Activated T-helper 1 cell treated with Interleukin-2 at 50 U/mL for 16 hours (primary cell): ENCODE measurements at regions not wholly inside any gene's neighbourhood (a gene's known extent, or its start where the extent isn't known, plus 50 kb on each side); places are given as distances from the start of the nearest gene placed in this dataset.
"Not testable (repeated sequence)": the region's sequence is repeated elsewhere in the genome, so short reads cannot be mapped to it uniquely, and the experiment has no call there.

Experiments
- DNase-seq: peaks from one replicate; pipeline ENCODE4 v3.0.0-alpha.2; 2020; ENCODE audit warnings: low read depth

DNA sequence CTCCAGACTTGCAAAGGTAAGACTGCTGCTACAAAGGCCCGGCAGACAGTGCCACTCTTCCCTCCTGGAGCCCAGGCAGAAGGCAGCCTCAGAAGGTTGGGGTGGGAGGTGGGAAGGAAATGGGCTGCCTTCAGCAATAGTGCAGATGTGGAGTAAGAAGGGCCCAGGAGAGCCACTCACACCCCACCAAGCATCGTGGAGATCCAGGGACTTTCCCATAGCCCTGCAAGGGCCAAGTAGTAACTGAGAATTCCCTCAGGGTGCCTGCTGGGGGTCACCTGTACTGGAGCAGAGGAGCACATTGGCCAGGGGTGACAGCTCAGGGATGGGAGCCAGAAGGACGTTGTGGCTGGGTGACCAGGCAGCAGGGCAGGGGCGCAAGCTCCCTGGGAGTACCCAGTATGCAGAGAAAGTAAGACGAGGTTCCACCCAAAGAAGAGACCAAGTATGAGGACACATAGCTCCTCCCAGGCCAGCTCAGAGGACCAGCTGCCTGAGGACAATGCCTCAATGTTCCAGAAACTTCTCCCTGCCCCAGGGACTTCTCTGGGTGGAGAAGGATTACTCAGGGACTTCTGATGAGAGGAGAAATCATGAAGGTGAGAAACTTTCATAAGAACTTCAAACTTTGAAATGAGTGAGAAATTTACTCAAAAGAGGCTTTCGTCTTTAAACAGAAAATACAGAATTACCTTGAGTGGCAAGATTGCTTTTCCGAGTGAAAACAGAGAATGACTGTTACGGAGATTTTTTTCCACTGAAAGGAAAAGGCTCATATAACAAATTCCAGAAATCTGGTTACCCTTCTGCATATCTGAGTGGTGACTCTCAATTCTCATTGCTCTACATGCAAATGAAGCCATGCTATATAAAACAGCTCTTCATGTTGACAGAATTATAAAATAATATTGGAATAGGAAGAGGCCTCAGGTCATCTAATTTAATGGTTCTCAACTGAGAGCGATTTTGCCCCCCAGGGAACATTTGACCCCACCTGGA is 87.9 kb upstream of the TRIO start:
- DNase-seq: no peak

DNA sequence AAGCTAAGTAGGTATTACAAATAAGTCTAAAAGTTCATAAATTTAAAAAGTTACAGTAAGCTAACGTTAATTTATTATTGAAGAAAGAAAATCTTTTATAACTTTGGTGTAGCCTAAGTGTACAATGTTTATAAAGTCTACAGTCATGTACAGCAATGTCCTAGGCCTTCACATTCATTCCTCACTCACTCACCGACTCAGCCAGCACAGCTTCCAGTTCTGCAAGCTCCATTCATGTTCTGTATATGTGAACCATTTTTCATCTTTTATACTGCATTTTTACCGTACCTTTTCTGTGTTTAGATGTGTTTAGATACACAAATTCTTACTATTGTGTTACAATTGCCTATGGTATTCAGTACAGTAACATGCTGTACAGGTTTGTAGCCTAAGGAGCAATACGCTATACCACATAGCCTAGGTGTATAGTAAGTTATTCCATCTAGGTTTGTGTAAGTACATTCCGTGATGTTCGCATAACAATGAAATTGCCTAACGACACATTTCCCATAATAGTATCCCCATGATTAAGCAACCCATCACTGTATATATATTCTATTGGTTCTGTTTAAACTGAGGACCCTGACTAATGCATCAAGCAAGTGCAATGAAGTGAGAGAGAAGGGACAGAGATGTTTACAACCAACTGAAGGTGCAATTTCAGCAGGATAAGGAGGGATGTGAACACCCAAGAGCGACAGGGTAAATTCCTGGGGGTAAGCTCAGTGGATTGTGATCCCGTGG is 88.9 kb upstream of the TRIO start:
- no peak for DNase-seq

DNA sequence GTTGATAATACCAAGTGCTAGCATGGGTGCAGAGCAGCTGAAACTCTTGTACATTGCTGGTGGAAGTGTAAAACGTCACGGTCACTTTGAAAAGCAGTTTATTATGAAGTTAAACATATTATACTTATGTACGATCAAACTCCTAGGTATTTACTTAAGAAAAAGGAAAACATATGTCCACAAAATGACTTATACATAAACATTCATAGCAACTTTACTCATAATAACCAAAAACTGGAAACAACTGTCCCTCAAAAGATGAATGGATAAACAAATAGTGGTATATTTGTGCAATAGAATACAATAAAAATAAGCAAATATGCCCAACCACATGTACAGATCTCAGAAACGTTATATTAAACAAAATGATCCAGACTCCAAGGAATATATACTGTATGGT is 92.3 kb upstream of the TRIO start:
- DNase-seq: no peak

- DNase-seq: no peak
Observed at GRCh38 chr5:14048434-14048833, 94.7 kb upstream of the TRIO start.

DNA sequence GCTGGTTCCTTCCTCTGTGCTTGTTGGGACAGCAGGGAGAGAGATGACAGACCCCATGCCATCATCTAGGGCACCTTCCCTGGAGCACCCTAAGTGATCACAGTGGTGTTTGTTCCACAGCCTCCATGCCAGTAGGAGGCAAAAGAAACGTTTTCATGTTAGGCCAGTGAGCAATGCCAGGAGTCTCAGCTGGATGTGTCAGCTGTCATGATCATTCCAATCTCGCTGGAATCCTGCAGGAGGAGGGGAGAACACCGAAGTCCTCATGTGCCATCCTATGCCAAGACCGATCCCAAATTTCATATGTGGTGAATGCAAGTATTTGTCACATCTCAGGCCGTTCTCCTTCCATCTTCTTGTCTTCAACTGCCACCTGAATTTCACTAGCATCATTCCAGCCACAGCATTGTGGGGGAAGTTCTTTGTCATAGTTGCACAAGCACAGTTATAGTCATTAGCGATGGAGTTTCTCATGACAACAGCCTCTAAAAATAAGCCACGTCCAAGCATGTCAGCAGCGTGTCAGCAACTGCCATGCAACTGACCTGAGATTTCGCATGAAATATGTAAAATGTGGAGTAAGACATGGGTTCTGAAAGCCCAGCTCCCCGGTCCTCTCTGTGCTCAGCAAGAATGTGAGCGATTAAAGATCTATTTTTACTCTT is 97.2 kb upstream of the DNAH5 start:
- no peak for DNase-seq

DNA sequence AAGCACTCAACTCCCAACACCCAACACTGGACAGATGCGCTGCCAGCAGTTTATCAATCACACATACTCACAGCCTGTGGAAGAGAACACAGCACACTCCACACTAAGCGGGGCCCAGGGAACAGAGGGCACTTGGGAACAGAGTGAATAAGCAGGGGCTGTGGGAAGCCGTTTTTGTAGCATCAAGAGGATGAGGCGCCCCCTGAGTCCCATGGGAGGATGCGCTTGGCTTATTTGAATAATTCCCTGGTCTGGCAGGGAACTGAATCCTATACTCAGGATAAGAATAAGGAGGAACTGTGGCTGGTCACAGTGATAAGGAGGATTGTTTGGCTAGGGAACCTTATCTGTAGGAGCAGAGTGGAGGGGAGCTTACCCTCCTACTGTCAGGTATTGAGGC is 96.1 kb upstream of the DNAH5 start:
- DNase-seq: no peak

DNA sequence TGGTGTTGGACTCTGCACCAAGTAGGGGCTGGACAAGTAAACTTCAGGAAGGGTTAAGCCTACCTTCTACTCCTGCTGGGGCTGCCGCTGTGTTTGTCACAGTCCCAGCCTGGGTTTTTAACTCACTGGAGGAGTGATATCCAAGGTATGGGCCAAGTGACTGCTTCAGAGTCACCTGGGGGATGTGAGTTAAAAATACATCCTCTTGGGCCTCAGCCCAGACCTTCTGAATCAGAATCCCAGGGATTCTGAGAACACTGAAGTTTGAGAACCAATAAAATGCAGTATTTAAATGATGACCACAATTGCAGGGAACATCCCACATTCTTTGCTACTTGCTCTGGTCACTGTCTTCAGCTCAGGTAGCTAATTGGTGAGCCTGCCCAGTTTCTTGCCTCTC is 95.1 kb upstream of the DNAH5 start:
- DNase-seq: no peak

DNA sequence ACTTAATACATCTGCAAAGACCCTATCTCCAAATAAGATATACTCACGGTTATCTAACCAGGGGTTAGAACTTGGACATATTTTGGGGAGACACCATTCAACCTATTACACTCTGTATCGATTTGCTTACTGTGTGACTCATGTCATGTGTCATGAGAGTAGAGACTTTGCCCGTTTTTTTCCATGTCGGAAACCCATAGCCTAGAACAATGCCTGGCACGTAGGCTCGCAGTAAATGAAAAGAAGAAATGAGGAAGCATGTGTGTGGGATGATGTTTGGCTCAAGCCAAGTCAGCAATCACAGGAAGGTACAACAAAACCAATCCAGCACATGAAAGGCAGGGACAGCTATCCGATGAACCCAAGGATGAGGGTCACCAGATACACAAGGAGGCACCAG is 94.6 kb upstream of the DNAH5 start:
- DNase-seq: no peak

DNA sequence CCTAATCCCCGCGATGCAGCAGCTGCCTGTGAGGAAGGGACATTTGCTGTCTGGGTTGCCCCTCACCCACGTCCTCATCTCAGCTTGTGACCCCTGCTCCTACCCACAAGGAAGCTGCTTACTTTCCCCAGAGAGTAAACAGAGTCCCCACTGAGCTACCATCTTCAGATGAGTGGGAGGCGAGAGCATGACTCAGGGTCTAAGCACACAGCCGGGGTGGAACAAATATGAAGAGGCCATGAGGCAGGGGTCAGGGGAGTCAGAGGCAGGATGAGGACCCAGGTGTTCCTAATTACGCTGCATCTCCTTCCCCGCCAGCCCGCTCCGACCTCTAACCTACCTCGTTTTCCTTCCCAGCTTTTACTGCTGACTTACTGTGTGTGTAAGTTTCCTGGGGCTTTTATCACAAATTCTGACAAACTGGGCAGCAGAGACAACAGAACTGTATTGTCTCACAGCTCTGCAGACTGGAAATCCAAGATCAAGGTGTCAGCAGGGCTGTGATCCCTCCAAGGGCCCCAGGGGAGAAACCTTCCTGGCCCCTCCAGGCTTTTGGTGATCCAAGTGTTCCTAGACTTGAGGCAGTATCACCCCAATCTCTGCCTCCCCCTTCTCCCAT is 94.0 kb upstream of the DNAH5 start:
- DNase-seq: no peak

DNA sequence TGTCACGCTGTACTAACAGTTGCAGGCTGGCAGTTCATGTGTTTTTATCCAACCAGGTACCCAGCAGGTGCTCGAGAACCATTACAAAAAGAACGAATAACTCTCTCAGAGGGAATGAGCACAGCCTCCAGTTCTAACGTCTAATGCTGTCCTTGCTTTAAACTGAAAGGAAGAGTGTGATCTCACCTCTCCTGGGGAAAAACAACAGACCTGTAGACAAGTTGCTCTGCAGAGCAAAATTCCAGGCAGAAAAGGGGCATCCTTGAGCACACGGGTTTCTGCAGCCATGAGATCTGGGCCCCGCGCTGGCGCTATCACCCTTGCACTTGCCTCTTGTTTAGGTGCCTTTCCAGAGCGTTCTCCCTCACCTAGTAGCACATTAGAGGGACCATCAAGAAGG is 92.5 kb upstream of the DNAH5 start:
- no peak for DNase-seq

GRCh38 chr5:14036514-14036913 is 92.0 kb upstream of the DNAH5 start:
- no peak for DNase-seq

- DNase-seq: no peak
Observed at GRCh38 chr5:14035859-14036503, 91.5 kb upstream of the DNAH5 start.

DNA sequence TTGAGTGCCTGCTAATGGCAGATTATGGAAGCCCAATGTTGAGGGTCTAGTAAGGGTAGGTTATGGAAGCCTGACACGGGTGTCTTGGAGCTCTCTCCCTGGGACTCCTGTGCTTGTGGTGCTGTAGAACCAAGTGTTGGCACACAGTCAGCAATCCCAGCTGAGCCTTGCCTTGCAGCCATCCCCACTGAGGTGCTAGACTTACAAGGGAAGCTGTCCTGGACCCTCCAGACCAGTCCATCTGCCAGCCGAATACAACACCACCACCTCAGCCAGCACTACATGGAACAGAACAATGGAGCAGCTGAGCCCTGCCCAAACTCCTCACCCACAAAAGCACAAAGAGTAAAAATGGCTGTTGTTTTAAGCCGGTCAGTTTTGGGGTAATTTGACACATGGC is 90.5 kb upstream of the DNAH5 start:
- no peak for DNase-seq

DNA sequence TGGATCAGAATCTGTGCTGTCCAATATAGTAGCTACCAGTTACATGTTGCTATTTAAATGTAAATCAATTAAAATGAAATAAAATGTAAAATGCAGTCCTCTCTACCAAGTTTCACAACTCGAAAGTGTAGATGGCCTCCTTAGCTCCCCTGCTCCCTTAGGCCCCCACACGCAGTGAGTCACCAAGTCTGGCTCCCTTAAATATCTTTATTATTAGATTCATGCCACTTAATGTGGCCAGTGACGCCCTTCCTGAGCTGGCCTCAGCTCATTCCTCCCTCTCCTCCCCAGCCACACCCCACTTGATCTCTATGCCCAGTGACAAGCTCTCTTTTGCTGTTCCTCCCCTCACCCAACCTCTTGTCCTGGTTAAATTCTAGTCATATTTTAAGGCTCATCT is 88.4 kb upstream of the DNAH5 start:
- DNase-seq: no peak

- no peak for DNase-seq
Observed at GRCh38 chr5:14028938-14029584, 84.6 kb upstream of the DNAH5 start.

GRCh38 chr5:14028188-14028587 is 83.7 kb upstream of the DNAH5 start:
- no peak for DNase-seq

- DNase-seq: no peak
Observed at GRCh38 chr5:14025569-14026286, 81.2 kb upstream of the DNAH5 start.

- no peak for DNase-seq
Observed at GRCh38 chr5:14022971-14023370, 78.5 kb upstream of the DNAH5 start.

DNA sequence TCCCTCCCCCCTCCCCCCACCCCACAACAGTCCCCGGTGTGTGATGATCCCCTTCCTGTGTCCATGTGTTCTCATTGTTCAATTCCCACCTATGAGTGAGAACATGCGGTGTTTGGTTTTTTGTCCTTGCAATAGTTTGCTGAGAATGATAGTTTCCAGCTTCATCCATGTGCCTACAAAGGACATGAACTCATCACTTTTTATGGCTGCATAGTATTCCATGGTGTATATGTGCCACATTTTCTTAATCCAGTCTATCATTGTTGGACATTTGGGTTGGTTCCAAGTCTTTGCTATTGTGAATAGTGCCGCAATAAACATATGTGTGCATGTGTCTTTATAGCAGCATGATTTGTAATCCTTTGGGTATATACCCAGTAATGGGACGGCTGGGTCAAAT is 76.5 kb upstream of the DNAH5 start:
- DNase-seq: not testable (repeated sequence)

GRCh38 chr5:14019768-14020290 is 75.3 kb upstream of the DNAH5 start:
- DNase-seq: no peak
